Right cardiac atrium (tissue), 5 donors: ENCODE measurements at regions not wholly inside any gene's neighbourhood (a gene's known extent, or its start where the extent isn't known, plus 50 kb on each side); places are given as distances from the start of the nearest gene placed in this dataset.

Experiments
- ATAC-seq, 2 donors: fragments of 200-7000 bp; cut with Tn5 transposase; one replicate each; pipeline versions ENCODE4 v1.8.0 to v1.9.1; 2020; ENCODE audit warnings: moderate library complexity in 2 of 2, mild to moderate bottlenecking in 1 of 2
- DNase-seq, 3 donors: peaks; one replicate each; pipeline ENCODE4 v3.0.0-alpha.2; 2020
- H3K27ac ChIP-seq: one replicate; pipeline ENCODE4 v1.5.1; 2013; ENCODE audit warnings: mild to moderate bottlenecking, low read length, control low read depth, moderate library complexity
- H3K27me3 ChIP-seq: one replicate; pipeline ENCODE4 v1.6.1; 2013; ENCODE audit not compliant: control insufficient read depth, insufficient read depth
- H3K4me1 ChIP-seq: one replicate; pipeline ENCODE4 v1.6.1; 2013; ENCODE audit warnings: low read length; ENCODE audit not compliant: control insufficient read depth, insufficient read depth
- H3K4me3 ChIP-seq: one replicate; pipeline ENCODE4 v1.5.1; 2013; ENCODE audit warnings: low read length, control low read depth
- H3K9me3 ChIP-seq: one replicate; pipeline ENCODE4 v1.6.1; 2013; ENCODE audit warnings: low read length; ENCODE audit not compliant: control insufficient read depth
- whole genome bisulfite sequencing: extraction: QIAGEN DNeasy Blood & Tissue Kit; methylation state at CpG from one replicate; pipeline ENCODE4 v1.1.7; 2013; 5-methylcytosine and 5-hydroxymethylcytosine counted together
- intact Hi-C, 4 donors: fragments of 100-400 bp; cut with DNase I; formaldehyde crosslinking; loops; one replicate each; pipeline versions ENCODE4 v1.11.0 to v1.14.0; 2022 to 2023
- donor health status: healthy with polysubstance abuse.
- donor health status: DM: no; HTN: yes; CAD: no.
- donor health status: DM: no; HTN: no; CAD: no.
- donor health status: DM: no; HTN: yes; CAD: no; lungs with severe emphysema.
- donor health status: DM: yes; HTN: yes; CAD: no.

- no peak overlapping the region for H3K27ac ChIP-seq
- H3K4me1 ChIP-seq: no peaks in the 10 kb centered on the region
- no peak for ATAC-seq
- H3K27me3 ChIP-seq: no peaks in the 10 kb centered on the region
- intact Hi-C loops: no loop called here
- no peak for DNase-seq
- WGBS: 78% methylated on average over 3 of the region's 3 CpGs
- no peaks in the 10 kb centered on the region for H3K9me3 ChIP-seq
- no peak overlapping the region for H3K4me3 ChIP-seq
Observed at GRCh38 chrX:5829469-5829868, 399.2 kb downstream of the NLGN4X start.

- WGBS: 72% methylated on average over 6 of the region's 6 CpGs
- Histone ChIP-seq H3K27ac (no peak overlapping the region), H3K4me3 (no peak overlapping the region), H3K9me3 (no peaks in the 10 kb centered on the region), H3K4me1 (no peaks in the 10 kb centered on the region), H3K27me3 (no peaks in the 10 kb centered on the region)
- intact Hi-C loops: no loop called here
- DNase-seq: no peak
- no peak for ATAC-seq
Observed at GRCh38 chrX:5829060-5829459, 399.6 kb downstream of the NLGN4X start.

GRCh38 chrX:5823903-5824302 lies 404.8 kb downstream of the NLGN4X start:
- intact Hi-C loops: no loop called here
- ATAC-seq (no peak), DNase-seq (no peak)
- Histone ChIP-seq H3K27ac (no peak overlapping the region), H3K4me1 (no peaks in the 10 kb centered on the region), H3K9me3 (no peaks in the 10 kb centered on the region), H3K4me3 (no peak overlapping the region), H3K27me3 (no peaks in the 10 kb centered on the region)
- WGBS: 50% methylated on average over 6 of the region's 6 CpGs

- Histone ChIP-seq H3K4me3 (no peak overlapping the region), H3K9me3 (no peaks in the 10 kb centered on the region), H3K4me1 (no peaks in the 10 kb centered on the region), H3K27me3 (no peaks in the 10 kb centered on the region), H3K27ac (no peak overlapping the region)
- 33% methylated on average over 8 of the region's 8 CpGs for WGBS
- intact Hi-C loops: no loop called here
- DNase-seq: no peak
- no peak for ATAC-seq
Observed at GRCh38 chrX:5810636-5811035, 418.0 kb downstream of the NLGN4X start.

GRCh38 chrX:5807181-5807580 lies 421.5 kb downstream of the NLGN4X start:
- intact Hi-C loops: no loop called here
- Histone ChIP-seq H3K4me1 (no peaks in the 10 kb centered on the region), H3K9me3 (no peaks in the 10 kb centered on the region), H3K27ac (no peak overlapping the region), H3K27me3 (no peaks in the 10 kb centered on the region), H3K4me3 (no peak overlapping the region)
- WGBS: 41% methylated on average over 2 of the region's 2 CpGs
- ATAC-seq (no peak), DNase-seq (no peak)

- no peak overlapping the region for H3K4me3 ChIP-seq
- intact Hi-C loops: no loop called here
- no peak overlapping the region for H3K27ac ChIP-seq
- 40% methylated on average over 1 of the region's 1 CpG for WGBS
- H3K27me3 ChIP-seq: no peaks in the 10 kb centered on the region
- H3K4me1 ChIP-seq: no peaks in the 10 kb centered on the region
- DNase-seq: no peak
- ATAC-seq: no peak
- no peaks in the 10 kb centered on the region for H3K9me3 ChIP-seq
Observed at GRCh38 chrX:5802391-5802790, 426.3 kb downstream of the NLGN4X start.

GRCh38 chrX:5791721-5792120 lies 436.9 kb downstream of the NLGN4X start:
- no peak for DNase-seq
- Histone ChIP-seq H3K9me3 (no peaks in the 10 kb centered on the region), H3K27me3 (no peaks in the 10 kb centered on the region), H3K27ac (no peak overlapping the region), H3K4me3 (no peak overlapping the region), H3K4me1 (no peaks in the 10 kb centered on the region)
- 91% methylated on average over 4 of the region's 4 CpGs for WGBS
- ATAC-seq: no peak
- intact Hi-C loops: no loop called here

GRCh38 chrX:5788910-5789309 lies 439.8 kb downstream of the NLGN4X start:
- H3K27me3 ChIP-seq: no peaks in the 10 kb centered on the region
- H3K9me3 ChIP-seq: no peaks in the 10 kb centered on the region
- 57% methylated on average over 4 of the region's 4 CpGs for WGBS
- ATAC-seq (no peak), DNase-seq (peak in 1 of 3 donors; percentile 12)
- H3K27ac ChIP-seq: no peak overlapping the region
- no peaks in the 10 kb centered on the region for H3K4me1 ChIP-seq
- H3K4me3 ChIP-seq: no peak overlapping the region
- intact Hi-C loops: no loop called here

- ATAC-seq: no peak
- no peak overlapping the region for H3K27ac ChIP-seq
Observed at GRCh38 chrX:5780821-5781220, 447.8 kb downstream of the NLGN4X start.

GRCh38 chrX:5775846-5776430 lies 452.7 kb downstream of the NLGN4X start:
- no peaks in the 10 kb centered on the region for H3K27me3 ChIP-seq
- no peak overlapping the region for H3K27ac ChIP-seq
- no peak for DNase-seq
- intact Hi-C loops: no loop called here
- ATAC-seq: no peak
- 57% methylated on average over 5 of the region's 5 CpGs for WGBS
- no peaks in the 10 kb centered on the region for H3K9me3 ChIP-seq
- no peaks in the 10 kb centered on the region for H3K4me1 ChIP-seq
- H3K4me3 ChIP-seq: no peak overlapping the region

More at GRCh38 chrX:5780821-5781220, 447.8 kb downstream of the NLGN4X start:
- Histone ChIP-seq H3K4me3 (no peak overlapping the region), H3K4me1 (no peaks in the 10 kb centered on the region), H3K9me3 (no peaks in the 10 kb centered on the region), H3K27me3 (no peaks in the 10 kb centered on the region)
- no peak for DNase-seq
- intact Hi-C loops: no loop called here
- WGBS: 65% methylated on average over 2 of the region's 2 CpGs

- Histone ChIP-seq H3K27me3 (no peaks in the 10 kb centered on the region), H3K9me3 (no peaks in the 10 kb centered on the region), H3K27ac (no peak overlapping the region), H3K4me3 (no peak overlapping the region), H3K4me1 (no peaks in the 10 kb centered on the region)
- DNase-seq (no peak), ATAC-seq (no peak)
- intact Hi-C loops: no loop called here
Observed at GRCh38 chrX:5774446-5774845, 454.2 kb downstream of the NLGN4X start.

- H3K27me3 ChIP-seq: no peaks in the 10 kb centered on the region
- H3K9me3 ChIP-seq: no peaks in the 10 kb centered on the region
- ATAC-seq: no peak
- no peak for DNase-seq
- WGBS: 66% methylated on average over 3 of the region's 3 CpGs
- no peak overlapping the region for H3K4me3 ChIP-seq
- intact Hi-C loops: no loop called here
- H3K27ac ChIP-seq: no peak overlapping the region
- H3K4me1 ChIP-seq: no peaks in the 10 kb centered on the region
Observed at GRCh38 chrX:5771441-5771840, 457.2 kb downstream of the NLGN4X start.
